ENCODE measurements at regions not wholly inside any gene's neighbourhood (a gene's known extent, or its start where the extent isn't known, plus 50 kb on each side); places are given as distances from the start of the nearest gene placed in this dataset.
"Not testable (repeated sequence)": the region's sequence is repeated elsewhere in the genome, so short reads cannot be mapped to it uniquely, and the experiment has no call there.

- no peak overlapping the region for H3K4me3 ChIP-seq
- ATAC-seq (ENCODE audit: low FRiP score in 2 of 2) (no peak), DNase-seq (no peak)
- no peaks in the 10 kb centered on the region for H3K4me1 ChIP-seq
- TF ChIP-seq POLR2A (IDR thresholded peaks at IDR 0.05) (no peak), EP300 (IDR thresholded peaks at IDR 0.05) (no peak), POLR2AphosphoS5 (IDR thresholded peaks at IDR 0.05) (no peak), CTCF (IDR thresholded peaks at IDR 0.05) (no peak)
- H3K27me3 ChIP-seq, result no peaks in the 10 kb centered on the region
- no peaks in the 10 kb centered on the region for H3K9me3 ChIP-seq
- H3K36me3 ChIP-seq, result no peaks in the 10 kb centered on the region
- H3K27ac ChIP-seq, result no peak overlapping the region
Observed at GRCh38 chr9:74078647-74079046, 418.5 kb upstream of the RORB start.

GRCh38 chr9:74080652-74081051 lies 416.5 kb upstream of the RORB start:
- H3K9me3 ChIP-seq; H3K27ac ChIP-seq; H3K4me1 ChIP-seq; H3K27me3 ChIP-seq; DNase-seq; H3K36me3 ChIP-seq; ATAC-seq (ENCODE audit: low FRiP score in 2 of 2); H3K4me3 ChIP-seq: not testable (repeated sequence)
- whole genome bisulfite sequencing, 2 donors, result 93 to 94% methylated on average over 4 of the region's 4 CpGs

- H3K9me3 ChIP-seq, result no peaks in the 10 kb centered on the region
- H3K36me3 ChIP-seq, result no peaks in the 10 kb centered on the region
- no peak for TF ChIP-seq CTCF (IDR thresholded peaks at IDR 0.05)
- no peak for TF ChIP-seq POLR2A (IDR thresholded peaks at IDR 0.05)
- no peak for TF ChIP-seq EP300 (IDR thresholded peaks at IDR 0.05)
- no peak for TF ChIP-seq POLR2AphosphoS5 (IDR thresholded peaks at IDR 0.05)
- no peak for DNase-seq
- H3K27me3 ChIP-seq, result no peaks in the 10 kb centered on the region
- no peaks in the 10 kb centered on the region for H3K4me1 ChIP-seq
- no peak overlapping the region for H3K4me3 ChIP-seq
- no peak for ATAC-seq (ENCODE audit: low FRiP score in 2 of 2)
- 83 to 97% methylated on average over 2 of the region's 2 CpGs for WGBS, 2 donors
- H3K27ac ChIP-seq, result no peak overlapping the region
Observed at GRCh38 chr9:74083681-74084433, 413.3 kb upstream of the RORB start.

GRCh38 chr9:74085384-74086037 lies 411.6 kb upstream of the RORB start:
- 85 to 91% methylated on average over 8 of the region's 8 CpGs for WGBS, 2 donors
- not testable (repeated sequence) for DNase-seq; H3K36me3 ChIP-seq; H3K27me3 ChIP-seq; H3K4me3 ChIP-seq; H3K9me3 ChIP-seq; ATAC-seq (ENCODE audit: low FRiP score in 2 of 2); H3K27ac ChIP-seq; H3K4me1 ChIP-seq

- not testable (repeated sequence) for H3K27ac ChIP-seq; DNase-seq; H3K4me3 ChIP-seq; H3K36me3 ChIP-seq; H3K27me3 ChIP-seq; H3K9me3 ChIP-seq; H3K4me1 ChIP-seq; ATAC-seq (ENCODE audit: low FRiP score in 2 of 2)
- 80 to 82% methylated on average over 3 of the region's 3 CpGs for WGBS, 2 donors
Observed at GRCh38 chr9:74090921-74091320, 406.2 kb upstream of the RORB start.

- DNase-seq (no peak), ATAC-seq (ENCODE audit: low FRiP score in 2 of 2) (no peak)
- Histone ChIP-seq H3K36me3 (no peaks in the 10 kb centered on the region), H3K27ac (no peak overlapping the region), H3K4me1 (no peaks in the 10 kb centered on the region), H3K4me3 (no peak overlapping the region), H3K27me3 (no peaks in the 10 kb centered on the region), H3K9me3 (no peaks in the 10 kb centered on the region)
- TF ChIP-seq POLR2A (IDR thresholded peaks at IDR 0.05), result no peak
- no peak for TF ChIP-seq EP300 (IDR thresholded peaks at IDR 0.05)
- TF ChIP-seq CTCF (IDR thresholded peaks at IDR 0.05), result no peak
- no peak for TF ChIP-seq POLR2AphosphoS5 (IDR thresholded peaks at IDR 0.05)
- 72 to 94% methylated on average over 1 of the region's 1 CpG for WGBS, 2 donors
Observed at GRCh38 chr9:74092491-74092834, 404.7 kb upstream of the RORB start.

GRCh38 chr9:74094037-74094436 lies 403.1 kb upstream of the RORB start:
- WGBS, 2 donors, result 83 to 84% methylated on average over 1 of the region's 1 CpG
- H3K27ac ChIP-seq; H3K36me3 ChIP-seq; H3K4me3 ChIP-seq; H3K4me1 ChIP-seq; ATAC-seq (ENCODE audit: low FRiP score in 2 of 2); DNase-seq; H3K9me3 ChIP-seq; H3K27me3 ChIP-seq: not testable (repeated sequence)

All from upper lobe of left lung (tissue), 6 donors.